DMS 273 (cell line): ENCODE measurements at regions not wholly inside any gene's neighbourhood (a gene's known extent, or its start where the extent isn't known, plus 50 kb on each side); places are given as distances from the start of the nearest gene placed in this dataset.
"Not testable (repeated sequence)": the region's sequence is repeated elsewhere in the genome, so short reads cannot be mapped to it uniquely, and the experiment has no call there.

Experiments
- DNase-seq: peaks from one replicate; lab custom pipeline; 2025; ENCODE audit not compliant: unreplicated experiment; lab: John Stamatoyannopoulos, UW

DNA sequence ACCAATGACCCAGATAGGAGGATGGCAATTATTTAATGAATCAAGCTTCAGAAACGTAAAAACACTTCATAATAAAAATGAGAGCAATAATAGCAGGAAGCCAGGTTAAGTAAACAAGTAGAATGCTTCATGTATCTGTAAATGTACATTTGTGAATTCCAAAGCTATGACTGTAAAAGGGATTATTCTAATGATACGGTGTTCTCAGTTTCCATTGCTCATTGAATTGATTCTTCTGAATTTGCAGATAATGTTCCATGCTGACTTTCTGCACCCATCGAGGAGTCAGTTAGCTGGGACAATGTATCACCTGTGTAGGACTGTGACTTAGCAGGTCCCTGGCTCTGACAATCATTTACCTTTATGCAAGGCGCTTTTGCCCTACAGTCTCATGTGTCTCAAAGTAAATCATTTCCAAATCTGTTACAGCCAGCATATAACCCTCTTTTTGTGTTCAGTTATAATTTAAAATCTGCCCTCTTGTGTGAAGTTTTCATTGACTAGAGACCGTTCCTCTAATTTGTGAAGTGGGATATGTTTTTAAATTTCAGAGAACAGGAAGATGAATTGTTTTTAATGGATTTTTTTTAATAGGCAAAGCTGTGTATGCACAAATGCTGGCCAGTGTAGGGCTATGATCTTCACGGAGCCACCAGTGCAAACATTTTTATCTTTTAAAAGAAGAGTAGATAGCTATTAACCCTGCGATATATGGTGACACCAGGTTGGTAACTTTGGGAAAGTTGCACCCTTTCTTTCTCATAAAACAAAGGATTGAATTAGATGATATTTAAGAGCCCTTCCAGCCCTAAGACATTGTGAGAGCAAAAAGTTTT is 267.1 kb downstream of the KLF5 start:
- DNase-seq: no peak

DNA sequence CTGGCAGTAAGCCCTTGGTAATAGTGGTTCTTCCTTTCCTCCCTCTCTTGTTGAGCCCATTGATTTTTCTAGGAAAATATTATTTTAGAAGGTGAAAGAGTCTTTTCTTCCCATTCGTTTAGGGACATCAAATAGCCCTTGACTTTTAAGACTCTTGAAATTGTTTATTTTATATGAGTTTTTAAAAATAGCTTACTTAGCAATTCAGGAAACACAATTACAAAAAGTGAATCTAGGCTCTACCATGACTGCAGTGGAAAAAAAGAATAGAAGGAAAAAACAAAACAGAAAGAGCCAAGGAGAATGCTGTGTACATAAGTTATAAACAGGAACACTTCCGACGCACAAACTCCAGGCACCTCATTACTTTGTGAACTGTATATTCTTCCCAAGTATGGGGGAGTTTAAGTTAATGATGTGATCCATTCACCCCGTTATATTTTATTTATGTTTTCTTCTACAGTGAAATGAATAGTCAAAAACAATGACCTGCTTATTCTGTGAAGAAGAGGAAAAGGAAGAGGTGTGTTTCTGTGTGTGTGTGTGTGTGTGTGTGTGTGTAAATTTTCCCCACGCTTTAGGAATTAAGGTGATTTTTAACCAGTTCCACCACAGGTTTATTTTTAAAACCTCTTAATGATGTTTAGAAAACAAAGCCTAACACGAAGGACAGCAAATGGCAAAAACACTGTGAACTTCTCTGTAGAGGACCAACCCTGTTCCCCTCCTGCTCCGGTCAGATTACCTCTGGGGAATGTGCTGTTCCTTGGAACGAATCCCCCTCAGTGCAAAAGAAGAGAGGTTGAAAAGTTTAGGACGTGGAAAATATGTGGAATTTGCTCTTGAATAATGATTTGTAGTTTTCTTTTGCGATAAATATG is 266.3 kb downstream of the KLF5 start:
- DNase-seq: no peak

DNA sequence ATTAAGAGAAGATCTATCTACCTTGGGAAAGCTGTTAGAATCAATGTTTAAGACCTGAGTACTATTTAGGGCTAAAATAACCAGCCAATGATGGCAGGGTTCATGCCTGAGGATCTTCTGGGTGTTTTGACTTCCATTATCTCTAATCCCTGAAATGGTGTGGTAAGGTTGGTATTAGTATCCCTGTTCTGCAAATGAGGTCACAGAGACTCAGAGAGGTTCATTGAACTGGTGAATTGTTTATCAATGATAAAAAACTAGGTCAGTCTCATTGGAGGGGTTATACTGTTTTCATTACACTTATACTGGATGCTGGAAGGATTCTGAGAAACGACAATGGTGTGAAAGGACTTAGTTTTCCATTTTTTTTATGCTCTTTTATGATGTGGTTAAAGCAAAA is 264.8 kb downstream of the KLF5 start:
- no peak for DNase-seq

DNA sequence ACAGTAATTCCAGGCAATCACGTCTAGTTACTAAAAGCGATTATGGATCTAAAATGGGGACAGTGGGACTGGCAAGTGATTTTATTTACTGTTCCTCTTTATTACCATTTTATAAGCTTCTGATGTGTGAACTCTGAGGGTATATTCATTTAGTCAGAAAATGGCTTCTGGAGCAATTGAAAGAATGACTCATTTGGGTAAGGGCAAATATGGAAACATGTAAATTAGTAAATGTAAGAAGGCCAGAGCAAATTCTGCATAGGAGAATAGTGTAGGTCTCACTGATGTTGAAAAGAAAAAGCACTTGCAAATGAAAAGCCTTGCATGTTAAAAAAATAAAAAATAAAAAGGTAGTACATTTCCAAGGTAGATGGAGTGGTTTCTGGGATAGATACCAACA is 262.2 kb downstream of the KLF5 start:
- DNase-seq: no peak

DNA sequence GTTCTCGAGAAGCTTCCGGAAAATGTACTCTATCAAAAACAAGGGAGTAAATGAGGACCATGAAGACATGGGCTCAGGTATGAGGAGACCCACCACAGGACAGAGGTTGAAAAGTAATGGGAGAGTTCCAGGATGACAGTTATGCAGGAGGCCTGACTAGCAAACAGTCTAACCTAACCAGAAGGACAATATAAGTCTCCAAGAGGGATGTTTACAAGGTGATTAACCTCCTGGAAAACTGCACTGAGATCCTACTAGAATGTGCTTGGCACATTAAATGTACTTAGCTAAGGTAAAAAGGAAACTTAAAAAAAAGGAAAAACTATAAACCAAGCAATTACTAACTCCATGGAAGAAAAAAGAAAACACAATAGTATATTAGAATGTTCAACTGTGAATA is 258.3 kb downstream of the KLF5 start:
- DNase-seq: no peak

DNA sequence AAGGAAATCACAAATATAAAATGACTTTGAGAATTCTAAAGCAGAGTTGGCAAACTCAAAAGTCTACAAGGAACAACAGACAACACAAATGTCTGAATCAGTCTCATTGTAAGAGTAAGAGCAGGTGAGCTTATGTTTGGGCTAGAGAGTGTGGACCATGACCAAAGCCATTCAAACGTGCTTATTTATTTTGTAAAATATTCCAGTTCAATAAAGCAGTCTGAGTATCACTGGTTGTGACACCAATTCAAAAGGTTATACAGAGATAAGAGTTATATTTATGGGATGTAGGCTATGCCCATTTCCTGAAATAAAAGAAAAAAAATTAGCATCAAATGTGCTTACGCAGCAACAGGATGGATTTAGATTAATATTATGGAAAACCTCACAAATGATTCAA is 251.6 kb downstream of the KLF5 start:
- DNase-seq: no peak

DNA sequence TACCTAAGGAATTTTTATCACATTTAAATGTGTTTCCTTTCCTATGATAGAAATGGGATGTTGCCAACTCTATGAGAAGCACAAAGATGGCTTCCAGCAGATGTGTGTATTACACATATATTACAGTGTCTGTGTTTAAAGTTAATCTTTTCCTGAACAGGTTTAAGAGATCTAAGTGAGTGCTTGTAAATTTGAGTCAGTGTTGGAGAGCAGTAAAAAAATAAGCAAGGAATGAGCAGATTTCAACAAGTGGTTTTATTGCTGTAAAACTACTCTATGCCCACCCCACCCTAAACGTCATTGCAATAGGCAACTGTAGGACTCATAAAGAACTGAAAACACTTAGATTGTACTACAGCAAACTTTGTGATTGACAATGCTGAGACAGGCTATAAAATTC is 248.7 kb downstream of the KLF5 start:
- no peak for DNase-seq

DNA sequence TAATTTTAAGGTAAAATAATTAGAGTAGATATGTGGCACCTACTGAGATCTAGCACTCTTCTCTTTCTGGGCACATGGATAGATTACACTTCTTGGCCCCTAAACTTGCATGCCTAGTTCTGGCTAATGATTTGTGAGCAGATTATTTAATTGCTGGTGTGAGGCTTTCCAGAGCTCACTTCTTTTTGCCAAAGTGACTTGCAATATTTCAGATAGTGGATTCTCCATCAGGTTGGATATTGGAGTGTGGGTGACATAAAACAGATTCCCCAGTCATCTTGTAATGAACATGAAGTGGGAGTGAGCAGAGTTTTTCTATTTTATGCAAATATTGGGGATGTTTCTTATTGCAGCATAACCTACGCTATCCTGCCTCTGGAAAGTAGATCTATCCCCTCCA is 247.9 kb downstream of the KLF5 start:
- no peak for DNase-seq

DNA sequence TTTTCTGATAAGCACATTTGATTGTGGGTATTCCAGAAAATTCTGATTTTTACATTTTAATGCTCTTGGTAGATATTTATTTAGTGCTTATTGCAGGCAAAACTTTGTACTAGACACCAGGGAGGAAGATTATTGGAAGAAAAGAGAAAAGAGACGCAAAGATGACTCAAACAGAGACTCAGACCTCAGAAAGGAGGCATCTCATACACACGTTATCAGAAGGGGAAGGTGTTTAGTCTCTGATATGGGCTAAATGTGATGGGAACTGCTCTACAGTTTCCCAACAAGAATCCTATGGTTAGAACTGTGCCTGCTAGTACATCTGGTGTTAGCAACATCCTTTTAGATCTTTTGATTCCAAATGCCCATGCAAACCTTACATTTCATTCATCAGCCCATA is 245.6 kb downstream of the KLF5 start:
- no peak for DNase-seq

DNA sequence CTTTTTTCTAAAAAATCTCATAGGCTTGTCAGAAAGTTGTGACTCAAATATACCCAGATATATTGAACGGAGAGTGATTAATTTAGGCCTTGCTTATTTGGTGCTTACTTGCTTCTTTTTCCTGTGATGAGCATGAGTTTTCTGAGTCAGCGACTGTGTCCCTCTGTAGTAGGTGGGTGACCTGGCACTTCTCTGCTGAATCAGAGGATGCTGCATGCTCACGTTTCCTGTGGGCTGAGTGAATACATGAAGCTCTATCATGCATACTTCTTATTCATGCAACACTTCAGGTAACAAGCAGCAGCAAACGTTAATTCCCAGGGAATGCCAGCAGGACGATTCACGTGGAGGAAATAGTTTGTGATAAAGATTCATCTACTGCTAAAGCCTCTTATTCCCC is 245.0 kb downstream of the KLF5 start:
- no peak for DNase-seq

DNA sequence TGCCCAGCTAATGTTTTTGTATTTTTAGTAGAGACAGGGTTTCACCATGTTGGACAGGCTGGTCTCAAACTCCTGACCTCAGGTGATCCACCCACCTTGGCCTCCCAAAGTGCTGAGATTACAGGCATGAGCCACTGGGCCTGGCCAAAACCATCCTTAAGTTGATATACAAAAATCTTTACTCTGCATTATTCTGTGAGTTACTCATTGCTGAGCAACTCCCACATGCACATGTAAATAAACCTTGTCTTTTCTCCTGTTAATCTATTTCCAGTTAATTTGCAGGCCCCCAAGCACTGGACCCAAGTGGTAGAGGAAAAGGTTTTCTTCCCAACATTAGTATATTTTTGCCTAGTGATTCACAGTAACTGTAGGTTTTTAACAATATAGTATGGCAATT is 242.8 kb downstream of the KLF5 start:
- not testable (repeated sequence) for DNase-seq

DNA sequence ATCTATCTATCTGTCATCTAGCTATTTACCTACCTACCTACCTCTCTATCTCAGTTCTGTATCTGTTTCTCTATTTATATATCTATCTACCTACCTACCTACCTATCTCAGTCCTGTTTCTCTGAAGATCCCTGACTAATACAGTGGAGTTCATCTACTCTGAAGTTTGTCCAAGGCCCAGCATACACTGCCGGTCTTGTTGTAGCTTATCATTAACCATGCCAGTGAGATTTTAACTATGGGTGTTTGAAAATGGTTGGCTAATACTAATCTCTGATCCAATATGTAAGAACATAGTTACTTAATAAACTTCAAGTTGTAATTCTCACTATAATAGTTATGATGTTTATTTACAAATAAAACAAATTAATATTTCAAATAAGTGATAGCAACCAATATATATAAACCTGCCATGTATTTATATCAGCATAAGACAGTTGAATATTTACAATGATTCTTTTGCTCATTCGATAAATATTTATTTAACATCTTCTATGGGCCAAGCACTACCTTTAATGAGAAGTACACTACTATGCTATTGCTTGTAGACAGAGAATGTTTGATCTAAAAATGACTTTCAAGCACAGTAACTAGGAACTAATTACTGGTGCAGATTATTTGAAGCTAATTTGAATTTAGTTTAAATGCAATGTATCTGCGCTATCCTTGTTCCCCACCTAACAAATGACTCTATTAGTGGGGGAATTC is 242.1 kb downstream of the KLF5 start:
- DNase-seq: no peak

DNA sequence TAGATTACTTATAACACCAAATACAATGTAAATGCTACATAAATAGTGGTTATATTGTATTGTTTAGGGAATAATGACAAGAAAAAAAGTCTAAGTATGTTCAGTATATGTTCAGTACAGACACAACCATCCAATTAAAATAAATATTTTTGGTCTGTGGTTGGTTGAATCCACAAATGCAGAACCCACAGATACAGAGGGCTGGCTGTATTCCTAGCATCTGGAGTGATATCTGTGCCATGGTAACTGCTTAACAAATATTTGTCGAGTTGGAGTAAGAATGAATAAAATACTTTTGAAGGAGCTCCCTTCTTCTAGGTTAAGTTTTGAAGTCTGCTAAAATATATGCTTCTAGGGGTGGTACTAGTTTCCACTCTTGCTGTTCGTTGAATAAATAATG is 241.0 kb downstream of the KLF5 start:
- no peak for DNase-seq

DNA sequence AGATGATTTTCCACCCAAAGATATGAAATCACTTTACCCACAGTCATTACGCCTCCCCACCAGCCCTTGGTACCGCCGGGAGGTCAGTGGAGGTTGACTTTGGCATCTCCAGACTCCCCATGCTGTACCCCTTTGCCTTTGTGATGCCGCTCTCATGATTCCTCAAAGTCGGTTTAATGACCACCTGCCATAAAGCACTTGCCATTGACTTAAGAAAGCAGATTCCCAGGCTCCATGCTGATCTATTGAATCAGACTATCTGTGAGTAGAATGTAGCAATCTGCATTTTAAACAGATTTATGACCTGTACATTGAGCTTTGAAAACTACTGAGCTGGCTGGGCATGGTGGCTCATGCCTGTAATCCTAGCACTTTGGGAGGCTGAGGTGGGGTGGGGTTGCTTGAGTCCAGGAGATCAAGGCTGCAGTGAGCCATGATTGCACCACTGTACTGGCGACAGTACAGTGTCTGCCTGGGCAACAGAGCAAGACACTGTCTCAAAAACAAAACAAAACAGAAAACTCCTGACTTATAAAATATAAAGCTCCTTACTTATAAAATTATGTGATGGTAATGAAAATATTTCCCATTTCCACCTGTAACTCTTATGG is 235.2 kb downstream of the KLF5 start:
- DNase-seq: no peak

DNA sequence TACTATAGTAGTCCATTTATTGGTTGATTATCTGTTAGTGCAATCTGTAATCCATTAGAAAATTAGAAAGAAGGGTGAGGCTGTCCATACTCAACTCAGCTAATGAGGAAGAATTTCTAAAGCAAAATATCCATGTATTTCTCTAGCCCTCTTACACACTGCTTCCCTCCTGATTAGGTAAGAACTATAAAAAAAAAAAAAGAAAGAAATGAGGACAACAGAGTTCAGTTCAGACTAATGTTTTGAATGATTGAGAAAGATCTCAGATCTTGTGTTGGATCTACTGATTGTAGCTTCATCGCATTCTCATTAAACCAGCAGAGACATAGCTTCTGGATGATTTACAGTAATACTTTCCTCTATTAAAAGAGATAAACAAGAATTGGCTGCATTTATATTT is 233.3 kb downstream of the KLF5 start:
- DNase-seq: no peak

DNA sequence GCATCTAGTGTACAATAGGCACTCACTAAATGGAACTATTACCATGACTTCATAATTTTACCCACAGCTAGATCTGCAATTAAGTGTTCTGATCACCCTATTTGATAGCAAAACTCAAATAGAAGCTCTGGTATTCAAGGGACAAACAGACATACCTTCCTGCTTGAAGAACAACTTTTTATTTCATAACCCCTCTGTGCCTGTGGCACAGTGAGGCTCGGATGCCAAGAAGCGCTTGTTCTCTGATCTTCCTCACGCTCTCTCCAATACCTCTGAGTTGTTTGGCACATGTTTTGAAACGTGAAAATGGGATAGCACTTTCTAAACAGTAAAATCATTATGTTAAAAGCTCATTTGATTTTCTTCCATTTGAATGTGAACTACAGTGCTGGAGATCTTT is 232.0 kb downstream of the KLF5 start:
- DNase-seq: no peak

DNA sequence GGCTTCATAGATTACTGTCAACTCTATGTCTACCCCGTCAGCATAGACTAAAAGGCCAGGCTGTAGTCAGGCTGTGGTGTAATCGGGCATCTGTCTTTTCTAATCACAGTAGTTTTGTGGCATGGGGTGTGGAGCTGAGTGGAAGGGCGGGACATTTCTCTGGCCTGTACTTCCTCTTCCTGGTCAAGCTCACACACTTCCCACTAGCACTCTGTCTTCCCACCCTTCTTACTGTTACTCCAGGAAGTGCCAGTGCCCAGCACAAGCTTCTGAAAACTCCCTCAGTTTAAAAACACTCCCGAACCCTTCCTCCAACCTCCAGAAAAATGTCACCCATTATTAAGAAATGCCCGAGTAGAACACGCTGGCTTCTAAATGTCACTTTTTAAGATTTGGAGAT is 229.8 kb downstream of the KLF5 start:
- DNase-seq: no peak

DNA sequence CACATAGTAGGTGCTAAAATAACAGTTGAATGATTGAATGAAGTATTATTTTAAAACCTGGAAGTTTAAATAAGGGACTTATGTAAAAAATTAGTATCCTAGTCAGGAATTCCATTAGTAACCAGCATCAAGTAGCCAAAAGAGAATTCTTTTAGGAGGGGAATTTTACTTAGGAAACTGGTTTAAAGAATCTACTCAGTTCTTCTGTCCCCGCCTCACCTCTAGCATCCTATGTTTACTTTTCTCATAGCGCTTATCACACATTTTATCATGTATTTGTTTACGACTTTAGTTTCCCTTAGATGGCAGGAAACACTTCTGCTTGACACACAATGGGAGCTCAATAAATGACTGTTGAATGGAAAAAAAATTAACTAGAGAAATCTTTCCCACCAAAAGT is 229.0 kb downstream of the KLF5 start:
- DNase-seq: no peak

DNA sequence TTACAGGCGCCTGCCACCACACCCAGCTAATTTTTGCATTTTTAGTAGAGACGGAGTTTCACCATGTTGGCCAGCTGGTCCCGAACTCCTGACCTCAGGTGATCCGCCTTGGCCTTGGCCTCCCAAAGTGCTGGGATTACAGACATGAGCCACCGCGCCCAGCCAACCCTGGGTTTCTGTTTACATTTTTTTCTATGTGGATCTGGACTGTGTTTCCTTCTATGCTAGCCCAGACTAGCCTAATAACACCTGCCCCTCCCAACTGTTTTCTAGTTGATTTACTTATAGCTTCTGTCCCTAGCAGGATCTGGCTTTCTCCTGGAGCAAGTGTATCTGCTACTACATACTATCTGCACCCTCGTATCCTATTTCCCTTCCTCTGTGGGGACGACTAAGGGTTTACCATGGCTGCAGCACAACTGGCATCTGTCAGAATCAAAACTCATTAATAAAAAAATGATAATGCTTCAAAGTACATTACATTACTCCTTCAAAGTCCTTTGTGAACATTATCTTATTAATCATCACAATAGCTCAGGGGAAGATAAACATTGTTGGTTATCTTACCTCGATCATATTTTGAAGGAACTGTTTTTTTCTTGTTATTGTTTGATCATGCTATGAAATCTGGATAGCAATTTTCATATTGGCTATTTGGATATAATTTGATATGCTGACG is 228.3 kb downstream of the KLF5 start:
- DNase-seq: peak; percentile 23

DNA sequence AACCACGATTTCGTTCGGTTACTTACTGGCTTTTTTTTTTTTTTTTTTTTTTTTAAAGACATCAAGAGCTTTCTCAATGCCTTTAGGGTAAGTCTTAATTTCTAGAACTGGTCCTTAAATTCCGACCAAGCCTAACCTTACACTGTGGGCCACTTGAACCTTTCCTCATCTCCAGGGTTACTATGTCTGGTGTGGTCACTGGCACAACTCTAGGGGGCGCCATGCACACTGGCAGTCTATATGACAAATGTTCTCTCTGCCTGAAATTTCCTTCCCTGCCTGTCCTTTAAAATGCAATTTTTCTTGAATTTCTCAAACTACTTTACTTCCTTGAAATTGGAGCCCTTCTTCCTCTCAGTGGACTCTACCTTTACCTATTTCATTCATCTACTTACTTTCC is 227.4 kb downstream of the KLF5 start:
- no peak for DNase-seq
